Keratinocyte (primary cell): ENCODE measurements at regions not wholly inside any gene's neighbourhood (a gene's known extent, or its start where the extent isn't known, plus 50 kb on each side); places are given as distances from the start of the nearest gene placed in this dataset.
A peak's percentile ranks its signal among the peaks of the same experiment; 100 is the strongest.

Source experiments
- DNase-seq: peaks from one replicate; pipeline ENCODE4 v3.0.0-alpha.2; 2011; ENCODE audit warnings: low read depth, missing footprints, low spot score
- FAIRE-seq: peaks from 2 replicates; lab custom pipeline; 2011; peaks lifted over from hg19 to GRCh38; lab: Jason Lieb, UNC
- H2AFZ ChIP-seq: 2 replicates; pipeline ENCODE4 v1.6.0; 2012; ENCODE audit warnings: low read length, control low read depth, inconsistent platforms; ENCODE audit not compliant: control insufficient read depth
- H3K27ac ChIP-seq: 2 replicates; pipeline ENCODE4 v1.5.1; 2011; ENCODE audit warnings: low read length; ENCODE audit not compliant: control insufficient read depth, insufficient read depth
- H3K27me3 ChIP-seq: 3 replicates; pipeline ENCODE4 v1.6.0; 2011; ENCODE audit warnings: low read length; ENCODE audit not compliant: control insufficient read depth, insufficient read depth; ENCODE audit errors: extremely low read depth
- H3K36me3 ChIP-seq, 2 experiments: 2 replicates in 1 of 2; 3 replicates in 1 of 2; pipeline ENCODE4 v1.5.1; 2011; ENCODE audit warnings: low read length in 2 of 2, mild to moderate bottlenecking in 1 of 2; ENCODE audit not compliant: control insufficient read depth in 2 of 2, insufficient read depth in 2 of 2; ENCODE audit errors: extremely low read depth in 1 of 2
- H3K4me1 ChIP-seq: 3 replicates; pipeline ENCODE4 v1.5.1; 2011; ENCODE audit warnings: low read length; ENCODE audit not compliant: control insufficient read depth, insufficient read depth; ENCODE audit errors: extremely low read depth
- H3K4me2 ChIP-seq: 3 replicates; pipeline ENCODE4 v1.6.0; 2011; ENCODE audit warnings: low read depth, low read length; ENCODE audit not compliant: control insufficient read depth, insufficient read depth; ENCODE audit errors: extremely low read depth
- H3K4me3 ChIP-seq, 3 experiments: fragments of 200-600 bp in 1 of 3; sonication (generic) in 1 of 3; 2 replicates in 2 of 3; 3 replicates in 1 of 3; pipeline ENCODE4 v1.5.1; 2011 to 2016; ENCODE audit warnings: low read length in 3 of 3, mild to moderate bottlenecking in 3 of 3, control low read depth in 2 of 3, inconsistent platforms in 1 of 3, low read depth in 1 of 3, mixed read lengths in 1 of 3, mixed run types in 1 of 3, moderate library complexity in 1 of 3; ENCODE audit not compliant: control insufficient read depth in 2 of 3, insufficient read depth in 2 of 3; ENCODE audit errors: extremely low read depth in 1 of 3
- H3K79me2 ChIP-seq: 2 replicates; pipeline ENCODE4 v1.6.0; 2012; ENCODE audit warnings: low read length; ENCODE audit not compliant: control insufficient read depth, insufficient read depth
- H3K9ac ChIP-seq: 3 replicates; pipeline ENCODE4 v1.6.0; 2011; ENCODE audit warnings: low read length; ENCODE audit not compliant: control insufficient read depth, insufficient read depth; ENCODE audit errors: extremely low read depth
- H3K9me1 ChIP-seq: 3 replicates; pipeline ENCODE4 v1.6.0; 2011; ENCODE audit warnings: low read length; ENCODE audit not compliant: control insufficient read depth, insufficient read depth; ENCODE audit errors: extremely low read depth
- H3K9me3 ChIP-seq: 2 replicates; pipeline ENCODE4 v1.5.1; 2012; ENCODE audit warnings: low read depth, low read length; ENCODE audit not compliant: control insufficient read depth
- H4K20me1 ChIP-seq: 3 replicates; pipeline ENCODE4 v1.6.0; 2011; ENCODE audit warnings: low read length; ENCODE audit not compliant: control insufficient read depth, insufficient read depth; ENCODE audit errors: extremely low read depth
- EZH2 ChIP-seq: IDR thresholded peaks from one replicate; pipeline ENCODE4 v1.6.1; 2012; ENCODE audit warnings: inconsistent platforms, mild to moderate bottlenecking, low read length, moderate library complexity
- dilution Hi-C: fragments of 300-500 bp; cut with MboI; formaldehyde crosslinking; loops from one replicate; pipeline ENCODE4 v1.7.0; 2020; ENCODE audit warnings: low sequenced_read_pairs; ENCODE audit not compliant: extremely low pct_ligation_motif_present
- TF ChIP-seq, protein P1 (sequence below), 3 experiments: IDR thresholded peaks in 1 of 3; conservative IDR thresholded peaks in 1 of 3; optimal IDR thresholded peaks in 1 of 3; 2 replicates in 2 of 3; 3 replicates in 1 of 3; pipeline versions ENCODE3 to v1.5.1; 2011; ENCODE audit warnings: low read length in 3 of 3, mild to moderate bottlenecking in 3 of 3, moderate library complexity in 2 of 3, control low read depth in 1 of 3, inconsistent platforms in 1 of 3; ENCODE audit not compliant: insufficient read depth in 2 of 3; ENCODE audit errors: extremely low read depth in 1 of 3

DNA sequence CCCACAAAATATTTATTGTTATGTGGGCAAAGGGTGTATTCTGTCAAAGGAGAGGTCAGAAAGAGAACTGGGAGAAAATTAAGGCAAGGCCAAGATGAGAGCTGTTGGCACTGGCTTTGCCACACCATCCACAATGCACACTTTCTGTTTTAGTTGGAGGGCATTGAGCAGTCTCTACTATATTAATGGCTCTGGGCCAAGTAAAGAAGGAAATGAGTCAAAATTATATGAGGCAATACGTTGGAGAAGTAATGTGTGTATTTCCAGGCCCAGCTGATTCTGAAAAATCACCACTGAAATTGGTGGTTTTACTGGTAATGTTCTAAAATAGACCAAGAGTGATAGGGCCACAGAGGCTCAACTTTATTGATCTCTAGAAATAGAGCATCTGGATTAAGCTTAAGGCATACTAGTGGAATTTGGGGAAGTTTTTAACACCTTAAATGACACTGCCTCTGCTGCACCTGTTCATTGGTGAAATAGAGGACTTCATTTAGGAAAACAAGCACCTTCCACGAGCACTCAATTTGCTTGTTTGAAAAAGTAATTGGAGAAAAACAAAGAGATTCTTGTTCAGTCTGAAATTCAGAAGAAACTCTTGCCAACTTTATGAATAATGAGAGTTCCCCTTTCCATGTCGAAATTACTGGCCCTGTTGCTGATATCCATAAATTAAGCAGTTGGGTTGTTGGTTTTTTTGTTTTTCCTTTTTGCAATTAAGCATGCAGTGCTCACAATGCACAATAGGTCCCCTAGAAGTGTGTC is 424.9 kb downstream of the ADGRL2 start:
- DNase-seq (no peak), FAIRE-seq (peak; percentile 36)
- H3K4me3 ChIP-seq, result peak overlapping the region in 1 of 3 experiments; percentile 12
- H2AFZ ChIP-seq, result peak overlapping the region; percentile 29
- H3K27me3 ChIP-seq, result no peaks in the 10 kb centered on the region
- H3K79me2 ChIP-seq, result no peaks in the 10 kb centered on the region
- H4K20me1 ChIP-seq, result no peaks in the 10 kb centered on the region
- peaks cover 29% of the 10 kb centered on the region for H3K4me1 ChIP-seq
- no peaks in the 10 kb centered on the region for H3K36me3 ChIP-seq
- TF ChIP-seq, protein P1, sequence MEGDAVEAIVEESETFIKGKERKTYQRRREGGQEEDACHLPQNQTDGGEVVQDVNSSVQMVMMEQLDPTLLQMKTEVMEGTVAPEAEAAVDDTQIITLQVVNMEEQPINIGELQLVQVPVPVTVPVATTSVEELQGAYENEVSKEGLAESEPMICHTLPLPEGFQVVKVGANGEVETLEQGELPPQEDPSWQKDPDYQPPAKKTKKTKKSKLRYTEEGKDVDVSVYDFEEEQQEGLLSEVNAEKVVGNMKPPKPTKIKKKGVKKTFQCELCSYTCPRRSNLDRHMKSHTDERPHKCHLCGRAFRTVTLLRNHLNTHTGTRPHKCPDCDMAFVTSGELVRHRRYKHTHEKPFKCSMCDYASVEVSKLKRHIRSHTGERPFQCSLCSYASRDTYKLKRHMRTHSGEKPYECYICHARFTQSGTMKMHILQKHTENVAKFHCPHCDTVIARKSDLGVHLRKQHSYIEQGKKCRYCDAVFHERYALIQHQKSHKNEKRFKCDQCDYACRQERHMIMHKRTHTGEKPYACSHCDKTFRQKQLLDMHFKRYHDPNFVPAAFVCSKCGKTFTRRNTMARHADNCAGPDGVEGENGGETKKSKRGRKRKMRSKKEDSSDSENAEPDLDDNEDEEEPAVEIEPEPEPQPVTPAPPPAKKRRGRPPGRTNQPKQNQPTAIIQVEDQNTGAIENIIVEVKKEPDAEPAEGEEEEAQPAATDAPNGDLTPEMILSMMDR (optimal IDR thresholded peaks at IDR 0.05 in 1 of 3, IDR thresholded peaks at IDR 0.05 in 1 of 3, conservative IDR thresholded peaks at IDR 0.05 in 1 of 3; ENCODE audit: extremely low read depth in 1 of 3, insufficient read depth in 2 of 3, low read length in 3 of 3), result no peak
- no peak for TF ChIP-seq EZH2
- peak overlapping the region; percentile 52 for H3K4me2 ChIP-seq
- dilution Hi-C loops, result no loop called here
- H3K9me1 ChIP-seq, result no peaks in the 10 kb centered on the region
- H3K9me3 ChIP-seq, result no peaks in the 10 kb centered on the region
- peak overlapping the region; percentile 62 for H3K27ac ChIP-seq
- no peak overlapping the region for H3K9ac ChIP-seq

- no peak overlapping the region for H2AFZ ChIP-seq
- H3K9ac ChIP-seq, result no peak overlapping the region
- H3K9me3 ChIP-seq, result no peaks in the 10 kb centered on the region
- FAIRE-seq, result no peak
- no peak overlapping the region for H3K27ac ChIP-seq
- dilution Hi-C loops, result no loop called here
- H3K9me1 ChIP-seq, result no peaks in the 10 kb centered on the region
- H4K20me1 ChIP-seq, result no peaks in the 10 kb centered on the region
- H3K4me3 ChIP-seq, result no peak overlapping the region
- H3K4me1 ChIP-seq, result peaks cover 29% of the 10 kb centered on the region
- DNase-seq, result no peak
- no peaks in the 10 kb centered on the region for H3K36me3 ChIP-seq
- no peaks in the 10 kb centered on the region for H3K79me2 ChIP-seq
- H3K4me2 ChIP-seq, result no peak overlapping the region
- TF ChIP-seq EZH2, result no peak
- TF ChIP-seq, protein P1 (optimal IDR thresholded peaks at IDR 0.05 in 1 of 3, IDR thresholded peaks at IDR 0.05 in 1 of 3, conservative IDR thresholded peaks at IDR 0.05 in 1 of 3; ENCODE audit: extremely low read depth in 1 of 3, insufficient read depth in 2 of 3, low read length in 3 of 3), result no peak
- no peaks in the 10 kb centered on the region for H3K27me3 ChIP-seq
These were observed 422.4 kb downstream of the ADGRL2 start for GRCh38 chr1:82223091-82223490.
